ELF-1 (cell line): ENCODE measurements at regions not wholly inside any gene's neighbourhood (a gene's known extent, or its start where the extent isn't known, plus 50 kb on each side); places are given as distances from the start of the nearest gene placed in this dataset.

Experiments used
- DNase-seq: peaks from one replicate; pipeline ENCODE4 v3.0.0-alpha.2; 2016; ENCODE audit warnings: low read depth, low spot score

DNA sequence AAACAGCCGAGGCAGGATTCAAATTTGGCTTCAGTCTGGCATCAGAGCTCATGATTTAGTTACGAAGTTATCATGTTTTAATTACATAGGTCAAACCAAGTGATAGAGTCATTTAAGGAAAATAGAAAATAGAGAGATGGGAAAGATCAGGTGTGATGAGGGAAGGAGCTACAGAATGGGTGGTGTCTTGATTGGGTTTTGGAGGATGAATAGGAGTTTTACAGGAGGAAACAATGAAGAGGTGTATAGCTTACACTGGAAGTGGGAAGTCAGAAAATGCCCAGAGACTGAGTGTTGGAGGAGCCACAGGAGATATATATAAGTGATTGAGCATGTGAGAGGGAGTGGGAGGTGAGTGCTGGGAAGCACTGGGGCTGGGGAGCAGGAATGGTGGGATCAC lies 264.2 kb upstream of the TNP1 start:
- no peak for DNase-seq

- DNase-seq, result no peak
Measured at GRCh38 chr2:217121565-217121964, 261.7 kb upstream of the TNP1 start.

DNA sequence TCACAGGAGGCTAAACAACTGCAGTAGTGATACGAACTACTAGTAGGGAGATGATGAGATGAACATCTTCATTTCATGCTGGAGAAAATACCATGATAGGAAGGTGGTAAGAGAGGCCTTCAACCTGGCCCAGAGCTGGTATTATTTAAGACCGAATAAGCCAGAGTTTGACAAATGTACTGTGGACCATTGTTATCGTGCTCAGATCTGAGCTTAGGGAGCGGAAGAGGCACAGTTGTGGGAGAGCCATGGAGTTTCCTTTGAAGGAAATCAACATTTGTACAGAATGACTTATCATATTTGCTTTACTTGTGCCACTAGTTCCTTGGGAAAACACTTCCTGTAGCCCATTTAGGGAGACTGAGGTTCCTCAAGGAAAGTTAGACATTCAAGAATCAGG lies 260.6 kb upstream of the TNP1 start:
- no peak for DNase-seq

- DNase-seq, result no peak
Measured at GRCh38 chr2:217118559-217119284, 258.9 kb upstream of the TNP1 start.

DNA sequence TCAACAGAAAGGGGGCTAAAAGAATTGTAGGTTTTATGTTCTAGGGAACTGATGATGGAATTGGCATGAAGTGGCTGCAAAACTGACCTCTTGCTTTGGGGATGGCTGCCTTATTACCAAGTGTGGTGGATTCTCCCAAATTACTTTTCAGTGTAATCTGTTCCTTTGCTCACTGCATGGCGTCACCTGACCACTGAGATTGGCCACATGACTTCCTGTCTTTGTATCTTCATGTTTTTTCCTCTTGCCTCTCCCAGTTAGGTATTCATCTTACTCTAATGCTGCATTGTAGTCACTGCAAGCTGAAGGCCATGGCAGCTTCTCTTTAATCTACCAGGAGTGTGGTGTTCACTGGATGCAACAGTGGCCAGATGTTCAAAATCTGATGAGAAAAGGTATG lies 257.7 kb upstream of the TNP1 start:
- no peak for DNase-seq

DNA sequence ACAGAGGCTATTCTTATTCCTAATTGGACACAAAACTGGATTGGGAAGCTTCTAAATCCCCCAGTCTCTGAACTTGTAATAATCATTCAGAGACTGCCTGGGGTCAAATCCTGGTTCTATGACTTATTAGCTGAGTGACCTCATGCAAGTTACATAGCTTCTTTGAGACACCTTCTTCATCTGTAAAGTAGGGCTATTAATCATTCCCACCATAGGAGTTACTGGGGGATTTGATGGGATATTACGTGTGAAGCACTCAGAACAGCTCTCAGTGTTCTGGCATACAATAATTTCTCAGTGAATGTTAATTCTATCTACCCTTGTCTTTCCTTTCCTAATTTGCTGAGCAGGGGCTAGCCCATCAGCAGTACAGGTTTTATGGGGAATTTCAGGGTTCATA lies 256.7 kb upstream of the TNP1 start:
- no peak for DNase-seq

- no peak for DNase-seq
Measured at GRCh38 chr2:217114117-217114516, 254.3 kb upstream of the TNP1 start.

- DNase-seq, result no peak
Measured at GRCh38 chr2:217113491-217113890, 253.6 kb upstream of the TNP1 start.

DNA sequence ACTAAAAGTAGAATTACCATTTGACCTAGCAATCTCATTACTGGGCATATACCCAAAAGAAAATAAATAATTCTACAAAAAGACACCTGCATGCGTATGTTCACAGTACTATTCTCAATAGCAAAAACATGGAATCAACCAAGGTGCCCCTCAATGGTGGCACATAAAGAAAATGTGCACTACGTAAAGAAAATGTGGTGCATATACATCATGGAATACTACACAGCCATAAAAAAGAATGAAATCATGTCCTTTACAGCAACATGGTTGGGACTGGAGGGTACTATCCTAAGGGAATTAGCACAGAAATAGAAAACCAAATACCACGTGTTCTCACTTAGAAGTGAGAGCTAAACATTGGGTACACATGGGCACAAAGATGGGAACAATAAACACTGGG lies 250.7 kb upstream of the TNP1 start:
- DNase-seq, result no peak

DNA sequence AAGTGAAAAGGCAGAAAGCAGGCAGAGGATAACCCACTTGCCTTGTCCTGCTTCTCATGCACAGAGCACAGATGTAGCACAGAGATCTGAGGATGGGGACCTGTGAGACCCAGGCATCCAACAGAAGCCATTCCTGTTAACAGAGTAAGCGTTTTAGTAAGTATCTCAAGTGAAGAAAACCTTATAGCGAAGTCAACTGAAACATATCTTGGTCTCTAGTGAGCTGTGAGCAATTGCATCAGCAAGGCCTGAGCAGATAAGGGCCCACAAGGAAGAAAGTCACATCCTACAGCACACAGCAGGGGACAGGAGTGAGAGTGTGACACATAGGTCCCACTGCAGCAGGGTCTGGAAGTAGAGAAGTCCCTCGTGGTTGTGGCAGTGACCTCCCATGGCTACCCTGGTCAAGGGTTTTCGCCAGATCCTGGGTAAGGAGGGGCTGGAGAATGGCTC lies 248.7 kb upstream of the TNP1 start:
- DNase-seq, result no peak

DNA sequence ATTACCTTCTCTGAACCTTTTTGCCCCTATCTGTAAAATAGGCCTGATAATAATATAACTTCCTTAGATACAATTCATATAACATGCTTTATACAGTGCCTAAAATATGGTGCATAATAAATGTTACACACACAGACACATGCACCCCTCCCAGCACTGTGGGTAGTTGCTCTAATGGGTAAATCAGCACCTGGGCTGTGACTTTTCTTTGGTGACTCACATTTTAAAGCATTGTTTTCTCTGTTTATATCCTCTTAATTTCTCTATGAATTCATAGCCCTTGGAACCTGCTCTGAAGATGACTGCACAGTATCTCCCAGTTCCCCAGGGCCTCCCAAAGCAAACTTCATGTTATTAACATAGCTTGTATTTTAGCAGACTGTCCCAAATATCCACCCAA lies 248.2 kb upstream of the TNP1 start:
- DNase-seq, result no peak

- no peak for DNase-seq
Measured at GRCh38 chr2:217107480-217107879, 247.6 kb upstream of the TNP1 start.

DNA sequence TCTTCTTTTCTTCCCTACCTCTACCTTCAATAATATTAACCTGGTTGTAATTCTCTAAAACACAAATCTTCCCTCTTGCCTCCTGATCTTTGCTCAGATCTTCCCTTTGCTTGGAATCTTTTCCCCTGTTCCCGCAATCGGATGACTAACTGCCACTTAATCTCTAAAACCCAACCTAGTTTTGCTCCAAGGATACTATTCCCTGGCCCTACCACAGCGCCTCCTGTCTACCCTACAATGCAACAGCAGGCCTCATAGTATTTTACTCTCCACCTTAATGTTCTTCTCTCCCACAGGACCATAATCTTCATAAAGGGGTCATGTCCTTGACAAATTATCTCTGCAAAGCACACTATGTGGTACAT lies 246.8 kb upstream of the TNP1 start:
- DNase-seq, result peak; percentile 31

- peak; percentile 55 for DNase-seq
Measured at GRCh38 chr2:217105733-217106649, 246.1 kb upstream of the TNP1 start.

DNA sequence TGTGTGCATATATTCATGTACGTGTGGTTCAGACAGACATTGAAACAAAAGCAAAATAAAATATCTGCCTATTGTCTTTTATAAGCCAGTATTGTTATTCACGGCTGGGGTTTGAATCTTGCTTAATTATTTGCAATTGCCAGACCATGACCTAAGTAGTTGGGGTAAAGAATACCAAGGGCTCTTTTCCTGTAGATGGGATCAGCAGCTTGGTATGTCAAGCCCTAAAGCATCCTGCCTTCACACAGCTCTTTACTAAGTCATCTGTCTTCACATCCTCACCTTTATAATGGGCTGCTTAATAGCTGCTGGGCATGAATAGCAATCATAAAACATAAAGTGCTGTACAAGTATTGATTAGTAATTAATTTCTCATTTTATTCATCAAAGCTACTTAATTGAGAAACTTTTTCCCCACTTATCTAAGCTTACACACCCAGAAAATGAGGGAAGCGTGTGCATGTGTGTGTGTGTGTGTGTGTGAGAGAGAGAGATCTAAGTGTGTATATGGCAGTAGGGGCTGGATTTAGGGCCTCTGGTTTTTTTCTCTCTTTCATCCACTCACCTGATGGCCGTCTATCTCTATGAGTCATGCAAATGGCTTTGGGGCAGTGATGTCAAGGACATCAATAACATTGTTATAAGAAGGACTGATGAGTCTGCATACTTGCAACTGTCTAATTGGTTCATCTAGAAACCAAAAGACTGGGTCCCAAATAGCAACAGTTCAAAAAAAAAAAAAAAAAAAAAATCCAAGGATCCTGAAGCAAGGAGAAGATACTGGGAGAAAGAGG lies 244.1 kb upstream of the TNP1 start:
- DNase-seq, result no peak

DNA sequence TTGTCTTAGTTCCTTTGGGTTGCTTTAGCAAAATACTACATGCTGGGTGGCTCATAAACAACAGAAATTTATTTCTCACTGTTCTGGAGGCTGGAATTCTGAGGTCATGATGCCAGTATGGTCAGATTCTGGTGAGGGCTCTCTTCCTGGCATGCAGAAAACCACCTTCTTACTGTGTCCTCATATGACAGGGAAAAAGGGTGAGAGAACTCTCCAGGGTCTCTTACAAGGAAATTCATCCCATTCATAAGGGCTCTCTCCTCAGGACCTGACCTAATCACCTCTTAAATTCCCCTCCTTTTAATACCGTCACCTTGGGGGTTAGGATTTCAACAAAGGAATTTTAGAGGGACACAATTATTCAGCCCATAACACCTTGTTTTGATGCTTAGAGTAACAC lies 243.1 kb upstream of the TNP1 start:
- DNase-seq, result no peak

GRCh38 chr2:217101972-217102371 lies 242.1 kb upstream of the TNP1 start:
- no peak for DNase-seq

DNA sequence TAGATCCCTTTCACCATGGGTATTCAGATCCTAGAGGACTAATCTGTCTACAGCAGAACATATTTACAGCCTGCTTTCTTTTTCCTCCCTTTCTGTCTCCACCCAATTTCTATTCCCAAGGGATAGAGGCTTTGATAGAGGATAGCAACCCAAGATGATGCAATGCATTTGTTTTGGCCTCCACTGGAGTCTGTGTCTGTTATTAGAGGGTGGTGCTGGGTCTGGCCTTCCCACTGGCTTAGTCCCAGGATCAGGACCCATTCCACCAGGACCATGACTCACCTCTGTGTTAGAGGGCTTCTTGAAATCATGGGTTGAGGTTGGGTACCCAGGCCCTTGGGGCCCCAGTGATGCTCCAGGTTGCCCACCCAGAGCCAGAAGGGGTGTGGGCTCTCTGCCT lies 239.7 kb upstream of the TNP1 start:
- DNase-seq, result no peak

GRCh38 chr2:217098435-217098834 lies 238.6 kb upstream of the TNP1 start:
- DNase-seq, result no peak

DNA sequence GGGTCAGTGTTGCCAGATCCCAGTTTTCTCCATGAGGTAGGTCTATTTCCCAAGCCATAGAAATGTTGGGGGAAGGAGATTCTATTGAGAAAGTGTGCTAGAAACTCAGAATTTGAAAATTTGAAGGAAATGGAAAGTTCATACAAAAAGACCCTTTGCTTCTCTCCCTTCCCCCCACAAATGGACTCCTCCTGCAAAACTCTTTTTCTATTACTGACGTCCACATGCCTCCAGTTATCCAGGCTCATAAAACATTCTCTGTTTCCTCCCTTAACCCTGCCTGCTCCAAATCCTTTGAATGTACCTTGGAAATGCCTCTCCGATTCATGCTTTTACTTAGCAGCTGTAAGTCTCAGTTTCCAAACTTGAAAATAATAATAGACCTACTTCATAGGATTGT lies 237.5 kb upstream of the TNP1 start:
- no peak for DNase-seq

DNA sequence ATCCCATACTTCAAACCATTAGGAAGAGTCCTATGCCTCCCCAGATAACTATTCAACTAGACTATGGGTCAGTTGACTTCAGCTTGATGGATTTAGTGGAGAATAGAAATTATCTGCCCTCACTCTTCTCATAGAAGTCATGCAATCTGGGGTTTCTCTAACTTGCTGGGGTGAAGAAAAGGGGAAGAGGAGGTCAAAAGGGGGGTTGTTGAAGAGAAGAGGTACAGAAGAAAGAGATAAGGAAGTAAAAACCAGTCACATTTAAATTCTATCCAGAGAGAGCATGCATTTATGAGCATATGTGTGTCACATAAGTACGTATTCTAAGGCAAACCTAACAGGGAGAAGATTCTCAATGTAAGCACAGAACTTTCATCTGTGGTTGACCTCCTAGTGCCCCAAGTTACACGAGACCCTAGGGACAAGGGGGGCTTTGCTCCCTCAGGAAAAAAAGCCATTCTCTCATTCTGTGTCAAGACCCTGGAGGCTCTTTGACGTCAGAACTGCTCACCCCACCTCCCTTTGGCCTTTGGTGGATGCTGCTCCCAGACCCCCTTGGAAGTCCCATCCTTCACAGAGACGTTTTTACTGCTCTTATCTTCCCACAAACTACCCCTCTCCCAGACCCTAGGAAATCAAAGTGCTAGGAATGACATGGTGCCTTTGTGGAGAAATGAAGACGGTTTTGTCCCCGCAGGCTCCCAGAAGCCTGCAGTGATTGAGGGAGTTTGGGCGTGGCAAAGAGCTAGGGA lies 236.8 kb upstream of the TNP1 start:
- no peak for DNase-seq
